SK-N-SH (cell line): ENCODE measurements at regions not wholly inside any gene's neighbourhood (a gene's known extent, or its start where the extent isn't known, plus 50 kb on each side); places are given as distances from the start of the nearest gene placed in this dataset.

Experiments
- FOXM1 ChIP-seq: IDR thresholded peaks from 2 replicates; pipeline ENCODE4 v1.4.0; 2012; ENCODE audit warnings: low read depth, mild to moderate bottlenecking
- GABPA ChIP-seq: IDR thresholded peaks from 2 replicates; pipeline ENCODE4 v1.4.0; 2012; ENCODE audit warnings: low read depth, mild to moderate bottlenecking
- MAX ChIP-seq: IDR thresholded peaks from 2 replicates; pipeline ENCODE4 v1.4.0; 2012; ENCODE audit warnings: low read depth
- POLR2AphosphoS5 ChIP-seq: IDR thresholded peaks from 2 replicates; pipeline ENCODE4 v1.6.1; 2012; ENCODE audit warnings: low read depth, low read length
- TAF1 ChIP-seq: IDR thresholded peaks from 2 replicates; pipeline ENCODE4 v1.6.1; 2012; ENCODE audit warnings: low read depth, mild to moderate bottlenecking, low read length, moderate library complexity, borderline replicate concordance
- TCF12 ChIP-seq: IDR thresholded peaks from 2 replicates; pipeline ENCODE4 v1.4.0; 2012
- YY1 ChIP-seq: IDR thresholded peaks from 2 replicates; pipeline ENCODE4 v1.4.0; 2012; ENCODE audit warnings: low read depth, mild to moderate bottlenecking
- TF ChIP-seq, protein P1 (sequence below): IDR thresholded peaks from 2 replicates; pipeline ENCODE4; 2012
- TF ChIP-seq, protein P2 (sequence below): fragments of 200-600 bp; sonication (generic); IDR thresholded peaks from 2 replicates; pipeline ENCODE4 v1.6.1; 2017; ENCODE audit warnings: antibody characterized with exemption, mild to moderate bottlenecking, moderate library complexity

DNA sequence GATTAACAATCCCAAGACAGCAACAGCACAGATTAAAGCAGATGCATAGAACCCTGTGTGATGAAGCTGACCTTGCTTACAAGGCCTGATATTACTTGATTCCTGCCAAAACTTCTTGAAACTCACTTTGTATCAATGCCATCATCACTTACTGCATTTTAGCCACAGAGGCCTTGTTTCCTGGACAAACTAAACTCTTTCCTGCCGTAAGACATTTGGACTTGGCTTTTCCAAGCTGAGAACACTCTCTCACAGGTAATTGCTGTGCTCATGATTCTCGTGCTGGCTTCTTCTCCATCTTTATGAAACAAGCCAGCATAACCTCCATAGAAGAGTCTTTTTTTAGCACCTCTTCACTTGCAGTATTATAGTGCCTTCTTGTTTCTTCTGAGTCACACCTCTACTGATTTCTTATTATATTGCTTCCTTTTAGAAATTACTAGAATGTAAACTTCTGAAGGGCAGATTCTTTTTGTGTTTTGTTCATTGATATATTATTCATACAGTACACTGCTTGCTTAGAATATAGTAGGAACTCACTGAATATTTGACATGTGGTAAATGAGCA is 456.5 kb upstream of the ZNF608 start:
- TF ChIP-seq, protein P1, sequence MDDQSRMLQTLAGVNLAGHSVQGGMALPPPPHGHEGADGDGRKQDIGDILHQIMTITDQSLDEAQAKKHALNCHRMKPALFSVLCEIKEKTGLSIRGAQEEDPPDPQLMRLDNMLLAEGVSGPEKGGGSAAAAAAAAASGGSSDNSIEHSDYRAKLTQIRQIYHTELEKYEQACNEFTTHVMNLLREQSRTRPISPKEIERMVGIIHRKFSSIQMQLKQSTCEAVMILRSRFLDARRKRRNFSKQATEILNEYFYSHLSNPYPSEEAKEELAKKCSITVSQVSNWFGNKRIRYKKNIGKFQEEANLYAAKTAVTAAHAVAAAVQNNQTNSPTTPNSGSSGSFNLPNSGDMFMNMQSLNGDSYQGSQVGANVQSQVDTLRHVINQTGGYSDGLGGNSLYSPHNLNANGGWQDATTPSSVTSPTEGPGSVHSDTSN = no peak
- TF ChIP-seq POLR2AphosphoS5 (no peak), TCF12 (no peak), GABPA (no peak), TAF1 (no peak), YY1 (no peak), MAX (no peak), FOXM1 (no peak)
- TF ChIP-seq, protein P2, sequence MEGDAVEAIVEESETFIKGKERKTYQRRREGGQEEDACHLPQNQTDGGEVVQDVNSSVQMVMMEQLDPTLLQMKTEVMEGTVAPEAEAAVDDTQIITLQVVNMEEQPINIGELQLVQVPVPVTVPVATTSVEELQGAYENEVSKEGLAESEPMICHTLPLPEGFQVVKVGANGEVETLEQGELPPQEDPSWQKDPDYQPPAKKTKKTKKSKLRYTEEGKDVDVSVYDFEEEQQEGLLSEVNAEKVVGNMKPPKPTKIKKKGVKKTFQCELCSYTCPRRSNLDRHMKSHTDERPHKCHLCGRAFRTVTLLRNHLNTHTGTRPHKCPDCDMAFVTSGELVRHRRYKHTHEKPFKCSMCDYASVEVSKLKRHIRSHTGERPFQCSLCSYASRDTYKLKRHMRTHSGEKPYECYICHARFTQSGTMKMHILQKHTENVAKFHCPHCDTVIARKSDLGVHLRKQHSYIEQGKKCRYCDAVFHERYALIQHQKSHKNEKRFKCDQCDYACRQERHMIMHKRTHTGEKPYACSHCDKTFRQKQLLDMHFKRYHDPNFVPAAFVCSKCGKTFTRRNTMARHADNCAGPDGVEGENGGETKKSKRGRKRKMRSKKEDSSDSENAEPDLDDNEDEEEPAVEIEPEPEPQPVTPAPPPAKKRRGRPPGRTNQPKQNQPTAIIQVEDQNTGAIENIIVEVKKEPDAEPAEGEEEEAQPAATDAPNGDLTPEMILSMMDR = no peak
